ENCODE measurements at regions not wholly inside any gene's neighbourhood (a gene's known extent, or its start where the extent isn't known, plus 50 kb on each side); places are given as distances from the start of the nearest gene placed in this dataset.

- intact Hi-C loops (cut with DNase I) = no loop called here
- ATAC-seq (peak; percentile 53), DNase-seq (peak in 2 of 4 donors; percentile 18 to 30)
- Histone ChIP-seq H3K36me3 (replicated peaks in 1 of 2; ENCODE audit: insufficient read depth in 1 of 2, low read depth in 2 of 2) (no peaks in the 10 kb centered on the region), H3K4me3 (no peak overlapping the region), H3K9me3 (no peaks in the 10 kb centered on the region), H3K27ac (peak overlapping the region in 2 of 4 donors; percentile 7 to 20), H3K27me3 (no peaks in the 10 kb centered on the region), H3K4me1 (peaks cover 15% of the 10 kb centered on the region)
- TF ChIP-seq CTCF (IDR thresholded peaks at IDR 0.05) (no peak), POLR2A (IDR thresholded peaks at IDR 0.05) (no peak)
- 77 to 78% methylated on average over 3 of the region's 3 CpGs for WGBS, 2 donors
Observed at GRCh38 chr14:71521238-71522135, 410.7 kb upstream of the RGS6 start.

GRCh38 chr14:71523630-71524319 lies 408.5 kb upstream of the RGS6 start:
- no peak overlapping the region for H3K4me3 ChIP-seq
- TF ChIP-seq CTCF (IDR thresholded peaks at IDR 0.05) (no peak), POLR2A (IDR thresholded peaks at IDR 0.05) (no peak)
- 86 to 92% methylated on average over 2 of the region's 2 CpGs for WGBS, 2 donors
- H3K27me3 ChIP-seq = no peaks in the 10 kb centered on the region
- no peak for ATAC-seq
- no peaks in the 10 kb centered on the region for H3K36me3 ChIP-seq (replicated peaks in 1 of 2; ENCODE audit: insufficient read depth in 1 of 2, low read depth in 2 of 2)
- no peaks in the 10 kb centered on the region for H3K9me3 ChIP-seq
- peaks cover 15% of the 10 kb centered on the region for H3K4me1 ChIP-seq
- no peak overlapping the region for H3K27ac ChIP-seq
- intact Hi-C loops (cut with DNase I) = no loop called here
- no peak for DNase-seq

- TF ChIP-seq POLR2A (IDR thresholded peaks at IDR 0.05) (no peak), CTCF (IDR thresholded peaks at IDR 0.05) (no peak)
- Histone ChIP-seq H3K36me3 (replicated peaks in 1 of 2; ENCODE audit: insufficient read depth in 1 of 2, low read depth in 2 of 2) (no peaks in the 10 kb centered on the region), H3K4me3 (no peak overlapping the region), H3K9me3 (no peaks in the 10 kb centered on the region), H3K27ac (no peak overlapping the region), H3K27me3 (no peaks in the 10 kb centered on the region), H3K4me1 (peaks cover 15% of the 10 kb centered on the region)
- WGBS, 2 donors = 90 to 92% methylated on average over 6 of the region's 6 CpGs
- intact Hi-C loops (cut with DNase I) = no loop called here
- DNase-seq (no peak), ATAC-seq (no peak)
Observed at GRCh38 chr14:71524320-71524982, 407.8 kb upstream of the RGS6 start.

GRCh38 chr14:71525663-71526221 lies 406.5 kb upstream of the RGS6 start:
- H3K27ac ChIP-seq = no peak overlapping the region
- peaks cover 15% of the 10 kb centered on the region for H3K4me1 ChIP-seq
- no peaks in the 10 kb centered on the region for H3K36me3 ChIP-seq (replicated peaks in 1 of 2; ENCODE audit: insufficient read depth in 1 of 2, low read depth in 2 of 2)
- ATAC-seq (no peak), DNase-seq (no peak)
- TF ChIP-seq POLR2A (IDR thresholded peaks at IDR 0.05) (no peak), CTCF (IDR thresholded peaks at IDR 0.05) (no peak)
- 58 to 61% methylated on average over 5 of the region's 5 CpGs for WGBS, 2 donors
- no peaks in the 10 kb centered on the region for H3K27me3 ChIP-seq
- H3K4me3 ChIP-seq = no peak overlapping the region
- H3K9me3 ChIP-seq = no peaks in the 10 kb centered on the region
- intact Hi-C loops (cut with DNase I) = no loop called here

Data from body of pancreas (tissue), 4 donors.